EH (cell line): ENCODE measurements at regions not wholly inside any gene's neighbourhood (a gene's known extent, or its start where the extent isn't known, plus 50 kb on each side); places are given as distances from the start of the nearest gene placed in this dataset.

ENCODE experiments used
- DNase-seq: peaks from one replicate; pipeline ENCODE4 v3.0.0-alpha.2; 2015; ENCODE audit warnings: low read depth

DNA sequence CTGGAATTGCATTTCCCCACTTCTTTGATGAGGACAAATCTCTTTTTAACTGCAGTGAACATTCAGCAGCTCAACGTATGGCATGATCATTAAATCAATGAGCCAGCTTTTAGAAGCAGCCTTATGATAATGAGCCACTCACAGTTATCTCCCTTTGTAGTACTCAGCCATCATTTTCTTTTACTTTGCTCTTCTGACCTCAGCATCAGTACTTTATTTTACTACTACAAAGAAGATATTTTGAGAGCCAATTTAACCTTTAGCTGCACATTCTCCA, 250.0 kb upstream of the CLEC14A start:
- no peak for DNase-seq

DNA sequence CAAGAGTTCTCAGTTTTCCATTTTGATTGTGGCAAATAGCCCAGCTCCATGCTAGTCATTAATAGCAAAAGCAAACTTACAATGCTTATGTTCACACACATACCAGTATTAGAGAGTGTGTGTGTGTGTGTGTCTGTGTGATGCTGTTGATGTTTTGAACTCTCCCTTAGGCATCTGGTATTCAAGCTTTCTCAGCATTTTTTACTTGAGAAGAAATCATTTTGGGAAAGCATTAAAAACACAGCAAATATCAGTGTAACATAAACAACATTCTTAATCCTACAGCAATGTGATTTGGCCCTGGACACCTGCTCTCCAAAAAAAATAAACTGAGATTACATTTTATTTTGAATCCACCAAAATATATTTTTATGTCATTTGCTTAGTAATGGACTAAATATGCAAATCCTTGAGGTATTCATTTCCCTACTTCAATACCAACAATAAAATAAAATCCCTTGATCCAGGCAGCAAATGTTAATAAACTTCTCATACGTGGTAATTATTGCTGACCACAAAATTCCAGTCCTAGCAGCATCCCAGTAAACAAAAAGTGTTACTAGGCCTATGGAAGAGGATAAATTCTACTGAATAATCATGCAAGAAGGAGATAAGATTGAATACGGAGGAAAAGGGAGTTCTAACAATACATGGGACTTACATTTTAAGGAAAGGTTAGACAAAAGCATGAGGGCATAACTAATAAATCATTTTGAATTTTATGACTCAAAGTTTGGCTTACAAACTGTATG, 249.5 kb upstream of the CLEC14A start:
- peak; percentile 73 for DNase-seq

DNA sequence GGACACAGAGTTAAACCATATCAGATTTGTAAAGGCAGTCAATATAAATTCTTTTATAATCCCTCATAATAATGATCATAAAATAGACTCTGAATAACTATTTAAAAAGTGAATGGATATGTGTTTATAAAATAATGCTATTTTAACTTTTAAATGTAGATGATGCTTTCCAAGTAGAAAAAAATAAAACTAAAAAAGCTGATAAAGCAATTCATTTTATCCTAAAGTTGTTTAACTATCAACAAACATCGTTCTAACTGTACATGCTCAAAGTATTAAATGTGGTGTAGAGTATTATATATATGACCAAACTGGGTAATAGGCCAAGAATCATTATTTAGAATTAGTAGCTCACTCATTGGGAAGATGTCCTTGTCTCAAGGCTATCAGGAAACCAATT, 248.3 kb upstream of the CLEC14A start:
- no peak for DNase-seq

DNA sequence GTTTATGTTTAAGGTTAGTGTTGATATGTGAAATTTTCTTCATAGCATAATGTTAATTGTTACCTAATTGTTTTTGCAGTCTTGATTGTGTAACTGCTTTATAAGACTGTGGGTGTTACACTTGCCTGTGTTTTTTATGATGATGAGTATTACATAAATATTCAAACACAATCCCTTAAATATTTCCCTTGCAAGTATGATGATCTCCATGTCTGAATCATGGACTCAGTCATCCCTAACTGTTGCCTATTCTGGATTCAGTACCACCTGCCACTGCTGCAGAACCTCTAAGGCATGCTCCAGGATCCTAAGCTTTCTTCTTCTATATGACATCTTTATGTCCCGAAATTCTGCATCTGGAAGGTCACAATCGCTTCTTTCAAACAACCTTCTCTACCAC, 246.3 kb upstream of the CLEC14A start:
- DNase-seq, result peak; percentile 18

DNA sequence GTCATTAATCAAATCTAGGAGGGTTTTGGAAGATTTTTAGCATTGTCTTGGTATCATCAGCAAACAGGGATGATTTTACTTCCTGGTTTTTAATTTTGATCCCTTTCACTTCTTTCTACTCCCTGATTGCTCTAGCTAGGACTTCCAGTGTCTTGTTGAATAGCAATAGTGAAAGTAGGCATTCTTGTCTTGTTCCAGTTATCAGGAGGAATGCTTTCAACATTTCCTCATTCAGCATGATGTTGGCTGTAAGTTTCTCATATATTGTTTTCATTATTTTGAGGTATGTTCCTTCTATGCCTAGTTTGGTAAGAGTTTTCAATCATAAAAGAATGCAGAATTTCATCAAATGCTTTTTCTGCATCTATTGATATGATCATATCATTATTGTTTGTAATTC, 244.2 kb upstream of the CLEC14A start:
- DNase-seq, result peak; percentile 35

DNA sequence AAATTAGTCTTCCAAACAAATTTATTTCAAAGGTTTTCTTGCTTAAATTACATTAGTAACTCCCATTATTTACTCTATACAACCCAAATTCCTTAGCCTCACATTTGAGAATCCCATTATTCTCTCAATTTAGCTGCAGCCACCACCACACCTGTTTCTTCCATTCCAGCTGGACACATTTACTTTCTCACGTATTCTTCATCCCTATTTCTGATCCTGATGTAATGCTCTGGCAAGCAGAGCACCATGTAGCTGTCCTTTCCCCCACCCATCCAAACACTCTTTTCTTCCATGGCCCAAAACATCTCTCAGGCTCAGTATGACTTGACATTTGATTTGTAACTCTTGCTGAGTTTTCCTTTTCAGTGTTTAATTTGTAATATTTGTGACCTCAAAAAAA, 240.2 kb upstream of the CLEC14A start:
- DNase-seq, result no peak

DNA sequence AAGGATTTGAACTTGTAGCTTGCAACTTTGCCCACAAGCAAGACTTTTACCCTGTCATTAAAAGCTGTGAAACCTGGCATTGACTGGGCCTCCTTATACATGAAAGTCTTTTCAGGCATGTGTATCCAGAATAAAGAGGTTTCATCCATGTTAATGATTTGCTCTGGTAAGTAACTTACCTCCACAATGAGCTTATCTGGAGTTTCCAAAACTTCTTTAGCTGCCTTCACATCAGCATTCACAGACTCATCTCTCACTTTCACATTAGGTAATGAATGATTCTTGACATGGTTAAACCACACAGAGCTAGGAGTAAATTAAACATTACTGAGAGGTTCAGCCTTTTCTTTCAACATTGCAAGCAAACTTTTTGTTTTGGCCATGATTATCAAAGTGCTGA, 234.4 kb upstream of the CLEC14A start:
- DNase-seq, result no peak

DNA sequence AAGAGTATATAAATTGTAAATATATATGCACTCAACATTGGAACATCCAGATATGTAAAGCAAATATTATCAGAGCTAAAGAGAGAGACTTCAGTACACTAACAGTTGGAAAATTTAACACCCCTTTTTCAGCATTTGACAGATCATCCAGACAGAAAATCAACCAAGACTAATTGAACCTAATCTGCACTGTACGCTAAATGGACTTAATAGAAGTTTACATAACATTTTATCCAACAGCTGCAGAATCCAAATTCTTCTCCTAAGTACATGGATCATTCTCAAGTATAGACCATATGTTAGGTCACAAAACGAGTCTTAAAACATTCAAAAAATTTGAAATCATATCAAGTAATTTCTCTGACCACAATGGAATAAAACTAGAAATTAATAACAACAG, 229.1 kb upstream of the CLEC14A start:
- DNase-seq, result no peak

DNA sequence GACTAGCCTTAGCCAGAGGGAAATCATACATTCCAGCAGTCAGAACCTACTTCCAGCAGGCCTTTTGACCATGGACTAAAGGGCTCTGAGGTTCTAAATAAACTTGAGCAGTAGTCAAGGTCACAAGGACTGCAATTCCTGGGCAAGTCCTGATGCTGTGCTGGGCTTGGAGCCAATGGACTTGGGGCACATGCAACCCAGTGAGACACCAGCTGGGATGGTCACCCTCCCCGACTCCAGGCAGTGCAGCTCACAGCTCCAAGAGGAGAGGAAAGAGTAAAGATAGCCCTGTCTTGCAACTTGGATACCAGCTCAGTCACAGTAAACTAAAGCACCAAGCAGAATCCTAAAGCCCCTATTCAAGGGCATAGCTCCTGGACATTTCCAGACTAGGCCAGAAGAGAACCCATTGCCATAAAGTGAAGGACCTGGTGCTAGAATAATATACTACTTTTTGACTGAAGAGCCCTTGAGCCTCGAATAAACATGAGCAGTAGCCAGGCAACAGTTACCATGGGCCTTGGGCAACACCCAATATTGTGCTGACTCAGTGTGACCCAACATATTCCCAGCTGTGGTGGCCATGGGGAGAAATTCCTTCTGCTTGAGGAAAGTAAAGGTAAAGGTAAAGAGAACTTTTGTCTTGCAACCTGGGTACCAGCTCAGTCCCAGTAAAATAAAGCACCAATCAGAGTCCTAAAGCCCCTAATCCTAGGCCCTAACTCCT, 226.2 kb upstream of the CLEC14A start:
- DNase-seq, result peak; percentile 58

DNA sequence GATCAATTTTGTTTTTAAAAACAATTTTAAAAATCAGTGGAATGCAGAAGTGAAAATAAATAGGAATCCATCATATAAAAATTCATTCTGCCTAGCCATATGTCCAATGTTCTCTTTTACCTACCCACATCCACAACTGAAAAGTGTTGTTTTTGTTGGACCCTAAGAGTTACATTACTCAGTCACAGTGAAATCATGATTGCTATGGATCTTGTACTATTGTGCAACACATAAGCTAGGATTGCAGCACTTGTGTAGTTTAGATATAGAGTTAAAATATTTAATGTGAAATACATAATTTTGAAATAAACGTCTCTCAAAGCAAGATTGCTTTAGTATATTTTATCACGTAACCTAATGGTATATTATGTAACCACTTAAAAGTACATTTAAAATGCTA, 213.3 kb upstream of the CLEC14A start:
- peak; percentile 20 for DNase-seq

DNA sequence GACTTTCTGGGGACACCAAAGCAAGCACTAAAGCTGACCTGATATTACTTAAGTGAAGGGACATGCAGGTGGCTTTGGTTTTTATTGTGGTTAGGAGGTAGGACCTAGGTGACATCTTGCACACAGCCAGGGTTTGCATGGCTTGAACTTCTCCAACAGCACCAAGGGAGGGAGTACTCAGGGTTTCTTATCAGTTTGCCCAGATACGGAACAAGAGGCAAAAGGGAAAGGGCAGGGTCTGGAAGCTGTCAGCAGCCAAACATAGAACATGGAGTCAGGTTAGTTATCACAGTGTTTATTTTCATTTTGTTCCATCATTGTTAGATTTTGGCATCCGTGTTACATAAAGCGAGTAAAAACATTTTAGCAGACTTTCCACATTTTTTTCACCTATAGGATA, 186.3 kb upstream of the CLEC14A start:
- no peak for DNase-seq

DNA sequence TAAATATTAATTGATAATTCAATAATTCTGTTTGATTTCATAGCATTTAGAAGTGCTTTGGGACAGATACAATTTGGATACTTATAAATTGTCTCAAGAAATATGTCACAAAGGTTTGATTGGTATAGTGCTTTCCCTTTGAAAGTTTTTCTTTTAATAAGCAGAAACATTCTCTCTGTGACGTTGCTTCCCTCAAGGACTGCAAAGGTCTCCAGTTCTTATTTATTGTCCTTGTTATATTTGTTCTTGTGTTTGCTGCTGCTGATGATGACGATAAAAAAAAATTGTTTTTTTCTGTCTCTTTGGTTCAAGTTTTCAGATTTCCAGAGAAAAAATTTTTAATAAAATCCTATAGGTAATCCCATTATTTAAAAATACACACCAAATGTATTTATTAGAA, 176.3 kb upstream of the CLEC14A start:
- DNase-seq, result no peak

DNA sequence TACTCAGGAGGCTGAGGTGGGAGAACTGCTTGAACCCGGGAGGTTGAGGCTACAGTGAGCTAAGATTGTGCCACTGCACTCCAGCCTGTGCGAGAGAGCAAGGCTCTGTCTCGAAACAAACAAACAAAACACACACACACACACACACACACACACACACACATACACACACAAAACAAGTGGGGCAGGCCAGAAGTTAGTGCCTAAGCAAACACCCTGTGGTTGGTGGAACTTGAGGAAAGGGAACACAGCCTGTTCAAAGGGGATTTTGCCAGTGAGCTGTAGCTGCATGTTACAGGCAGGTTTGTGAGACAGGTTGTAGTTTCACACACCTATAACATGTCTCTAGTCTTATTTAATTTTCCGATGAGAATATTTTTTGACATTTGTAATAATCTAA, 175.3 kb upstream of the CLEC14A start:
- DNase-seq, result no peak

DNA sequence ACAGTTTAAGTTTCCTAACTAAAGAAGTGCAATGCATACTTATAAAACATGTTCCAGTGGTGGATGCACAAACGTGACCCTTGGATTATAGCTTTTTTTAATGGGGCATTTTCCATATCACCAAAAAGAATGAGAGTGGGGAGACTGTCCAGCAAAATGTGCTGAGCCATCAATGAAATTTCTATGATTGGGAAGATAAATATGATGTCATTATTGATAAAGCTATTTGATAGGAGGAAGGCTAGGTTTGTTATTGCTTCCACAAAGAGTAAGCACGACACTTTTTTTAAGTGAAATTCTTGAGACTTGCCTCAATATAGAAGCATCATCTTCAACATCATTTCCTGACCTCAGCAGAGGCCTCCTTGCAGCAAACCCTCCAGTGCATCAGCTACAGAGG, 174.6 kb upstream of the CLEC14A start:
- DNase-seq, result no peak

DNA sequence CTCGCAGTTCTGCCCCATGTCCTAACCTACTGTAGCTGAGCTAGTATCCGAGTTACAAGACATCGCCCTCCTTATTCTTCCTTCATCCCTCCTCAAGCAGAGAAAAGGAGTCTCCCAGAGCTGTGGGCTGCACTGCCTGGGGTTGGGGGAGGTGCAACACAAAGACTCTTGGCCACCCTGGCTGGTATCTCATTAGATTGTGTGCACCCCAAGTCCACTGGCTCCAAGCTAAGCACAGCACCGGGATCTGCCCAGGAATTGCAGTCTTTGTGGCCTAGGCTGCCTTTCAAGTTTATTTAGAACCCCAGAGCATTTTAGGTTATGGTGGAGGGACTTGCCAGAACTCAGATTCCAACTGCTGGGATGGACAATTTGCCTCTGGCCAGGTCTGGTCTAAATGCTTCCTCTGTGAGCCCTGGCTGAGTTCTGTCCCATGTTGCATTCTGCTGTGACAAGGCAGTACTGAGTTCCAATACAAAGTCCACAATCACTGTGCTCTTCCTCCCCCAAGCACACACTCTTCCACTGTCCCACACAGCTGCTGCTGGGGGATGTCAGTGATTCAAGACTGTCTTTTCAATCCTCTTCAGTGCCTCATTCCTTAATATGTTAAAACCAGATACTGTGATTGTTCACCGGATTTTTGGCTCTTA, 169.6 kb upstream of the CLEC14A start:
- no peak for DNase-seq

DNA sequence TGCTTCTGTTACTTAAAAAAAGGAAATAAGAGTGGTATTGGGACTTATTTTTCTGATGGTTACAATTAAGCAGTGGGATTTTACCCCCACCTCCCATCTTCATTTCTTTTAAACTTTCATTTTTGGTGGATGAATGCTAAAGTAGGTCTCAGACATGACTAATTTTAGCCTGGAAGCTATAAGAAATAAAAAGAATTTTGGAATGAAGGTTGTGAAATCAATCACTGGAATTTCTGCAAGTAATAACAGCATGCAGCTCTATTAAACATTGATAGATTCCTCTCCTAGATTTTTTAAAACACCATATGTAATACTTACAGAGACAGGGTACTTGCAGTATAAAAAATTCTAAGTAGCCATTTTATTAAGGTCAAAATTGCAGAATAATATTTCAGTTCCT, 164.2 kb upstream of the CLEC14A start:
- peak; percentile 75 for DNase-seq

DNA sequence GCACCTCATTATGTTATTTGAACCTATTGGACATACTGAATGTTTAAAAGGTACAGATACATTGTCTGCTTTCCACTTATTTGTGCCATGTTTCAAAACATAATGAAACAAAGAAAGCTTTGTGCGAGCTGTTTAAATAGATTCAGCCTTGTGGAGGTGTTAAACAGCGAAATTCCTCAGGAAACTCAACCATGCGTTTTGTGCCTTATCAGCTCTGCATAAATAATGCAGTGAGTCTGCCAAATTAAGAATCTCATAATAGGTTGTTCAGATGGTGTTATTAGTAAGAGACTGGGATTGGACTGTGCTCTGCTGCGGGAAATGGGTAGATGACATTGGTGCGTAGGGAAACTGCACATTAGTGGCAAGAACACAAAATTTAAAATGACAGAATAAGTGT, 163.7 kb upstream of the CLEC14A start:
- no peak for DNase-seq

DNA sequence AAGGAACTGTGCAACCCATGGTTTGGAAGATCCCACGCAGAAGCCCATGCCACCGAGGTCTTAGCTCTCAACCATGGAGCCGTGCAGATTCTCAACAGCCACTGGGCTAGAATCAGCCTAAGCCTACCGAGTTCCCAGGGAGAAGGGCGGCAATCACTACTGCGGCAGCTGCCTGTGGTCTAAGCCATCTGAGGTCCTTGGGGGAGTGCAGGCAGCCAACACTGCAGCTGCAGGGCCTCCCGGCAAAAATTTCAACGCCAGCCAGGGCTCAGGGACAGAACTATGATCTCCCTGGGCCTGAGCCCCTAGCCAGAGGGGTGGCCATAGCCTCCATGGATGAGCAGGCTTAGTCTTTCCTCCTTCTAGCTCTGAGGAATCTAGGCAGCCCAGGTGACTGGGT, 156.8 kb upstream of the CLEC14A start:
- no peak for DNase-seq

DNA sequence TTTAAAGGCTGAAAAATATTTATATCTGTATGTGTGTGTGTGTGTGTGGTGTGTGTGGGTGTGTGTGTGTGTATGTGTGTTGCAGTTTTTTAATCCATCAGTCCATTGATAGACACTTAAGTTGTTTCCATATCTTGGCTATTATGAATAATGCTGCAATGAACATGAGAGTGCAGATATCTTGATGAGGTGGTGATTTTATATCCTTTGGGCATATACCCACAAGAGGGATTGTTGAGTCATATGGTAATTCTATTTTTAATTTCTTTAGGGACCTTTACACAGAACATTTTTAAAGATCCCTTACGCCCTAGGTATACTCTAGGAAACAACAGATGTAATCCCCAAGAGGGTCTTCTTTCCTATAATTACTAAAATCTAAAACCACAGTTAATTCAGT, 154.5 kb upstream of the CLEC14A start:
- DNase-seq, result no peak

DNA sequence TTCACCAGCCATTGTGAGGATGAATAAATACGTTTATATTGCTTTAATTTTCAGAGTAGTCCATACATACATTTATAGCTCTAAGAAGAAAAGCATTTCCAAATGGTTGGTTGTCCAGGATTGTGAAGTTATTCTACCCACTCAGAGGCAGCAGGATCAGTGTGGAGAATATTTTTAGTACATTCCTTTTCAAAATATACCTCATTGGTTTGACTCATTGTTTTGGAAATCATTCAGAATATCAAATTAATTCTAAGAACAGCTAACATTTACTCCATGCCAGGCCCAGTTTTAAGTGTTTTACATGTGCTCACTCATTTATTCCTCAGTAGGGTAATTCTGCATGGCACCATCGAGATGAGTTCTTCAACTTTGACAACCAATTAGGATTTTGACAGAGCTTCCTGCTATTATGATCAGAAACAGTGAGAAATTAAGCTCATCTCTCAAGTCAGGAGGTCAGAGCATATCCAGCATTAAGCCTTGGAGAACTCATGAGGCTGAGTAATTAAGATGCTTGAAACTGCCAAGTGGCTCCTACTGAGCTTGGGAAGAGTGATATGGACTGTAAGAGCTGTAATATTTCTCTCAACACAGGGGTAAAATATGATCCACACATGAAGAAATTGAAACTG, 153.3 kb upstream of the CLEC14A start:
- peak; percentile 68 for DNase-seq

DNA sequence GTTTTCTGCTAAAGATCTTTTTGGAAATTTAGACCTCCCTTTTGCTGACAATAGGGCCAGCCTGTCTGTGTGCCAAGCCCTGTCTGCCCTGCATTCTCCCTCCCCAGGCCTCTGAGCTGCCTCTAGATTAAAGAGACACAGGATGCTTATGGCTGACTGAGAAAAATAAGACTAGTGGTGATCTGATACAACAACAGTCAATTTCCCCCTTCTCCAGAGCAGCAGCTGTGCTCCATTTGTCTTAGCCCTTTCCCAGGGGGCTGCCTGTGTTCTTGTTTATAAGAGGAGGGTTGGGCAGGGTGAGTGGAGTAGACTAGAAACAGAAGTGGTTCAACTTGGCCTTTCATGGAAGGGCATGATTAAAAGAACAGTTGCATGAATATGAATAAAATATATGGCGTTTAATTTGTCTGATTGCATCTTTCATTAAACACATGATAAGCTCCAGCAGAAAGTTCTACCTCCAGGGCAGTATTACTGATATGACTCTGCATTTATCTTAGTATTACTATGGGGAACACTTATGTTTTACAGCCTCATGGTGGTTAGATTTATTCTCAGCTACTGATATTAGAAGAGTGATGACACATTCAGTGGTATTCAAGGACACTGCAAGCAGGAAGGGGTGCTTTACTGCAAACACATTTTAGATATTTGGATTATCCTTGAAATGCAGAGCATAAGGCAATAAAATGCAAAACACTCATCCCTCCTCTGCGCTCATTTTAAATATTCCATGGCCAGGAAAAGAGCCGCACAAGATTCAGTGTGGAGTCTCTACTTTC, 150.2 kb upstream of the CLEC14A start:
- peak; percentile 95 for DNase-seq

DNA sequence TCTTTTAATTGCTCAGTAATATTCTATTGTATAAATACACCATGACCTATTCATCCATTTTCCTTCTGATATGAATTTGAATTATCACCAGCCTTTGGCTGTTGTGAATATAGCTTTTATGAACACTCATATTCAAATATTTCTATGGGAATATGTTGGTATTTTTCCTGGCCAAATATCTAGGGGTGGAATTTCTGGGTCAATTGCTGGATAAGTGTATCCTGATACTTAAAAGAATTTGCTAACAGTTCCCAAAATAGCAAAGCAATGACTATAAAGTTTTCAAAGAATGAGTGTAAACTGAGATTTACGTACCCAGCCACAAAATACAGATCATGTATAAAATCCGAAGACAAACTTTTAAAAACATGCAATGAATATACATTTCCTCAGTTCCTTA, 148.7 kb upstream of the CLEC14A start:
- DNase-seq, result peak; percentile 81
